Activated CD4-positive, alpha-beta memory T cell treated with anti-CD3 and anti-CD28 coated beads for 36 hours (primary cell): ENCODE measurements at regions not wholly inside any gene's neighbourhood (a gene's known extent, or its start where the extent isn't known, plus 50 kb on each side); places are given as distances from the start of the nearest gene placed in this dataset.

Experiments
- CTCF ChIA-PET: fragments of 350-600 bp; sonication (Branson Sonifier 250); formaldehyde crosslinking; loops from one replicate; lab custom pipeline; 2021; ENCODE audit warnings: antibody characterized with exemption, inconsistent platforms; lab: Charles Lee
- POLR2A ChIA-PET: fragments of 350-600 bp; sonication (Branson Sonifier 250); formaldehyde crosslinking; loops from one replicate; lab custom pipeline; 2021; ENCODE audit warnings: antibody characterized with exemption; lab: Charles Lee
- DNase-seq: peaks from one replicate; pipeline ENCODE4 v3.0.0-alpha.2; 2020
- H3K27ac Mint-ChIP-seq: one replicate; pipeline ENCODE4 v1.8.0; 2021; ENCODE audit warnings: mixed read lengths
- H3K27me3 Mint-ChIP-seq: one replicate; pipeline ENCODE4 v1.8.0; 2021; ENCODE audit warnings: mixed read lengths
- H3K36me3 Mint-ChIP-seq: one replicate; pipeline ENCODE4 v1.8.0; 2021; ENCODE audit warnings: mixed read lengths
- H3K4me1 Mint-ChIP-seq: one replicate; pipeline ENCODE4 v1.8.0; 2021; ENCODE audit warnings: low read depth, mixed read lengths
- H3K4me3 Mint-ChIP-seq: one replicate; pipeline ENCODE4 v1.8.0; 2021; ENCODE audit warnings: mild to moderate bottlenecking, mixed read lengths
- H3K9me3 Mint-ChIP-seq: one replicate; pipeline ENCODE4 v1.8.0; 2021; ENCODE audit warnings: mixed read lengths
- intact Hi-C: fragments of 100-400 bp; cut with micrococcal nuclease; formaldehyde crosslinking; loops from one replicate; pipeline ENCODE4 v1.15.1; 2023

GRCh38 chr22:47329727-47330650 lies 567.5 kb downstream of the TBC1D22A start:
- Mint-ChIP-seq H3K9me3 (peaks cover 3% of the 10 kb centered on the region), H3K4me3 (no peak overlapping the region), H3K27ac (no peak overlapping the region), H3K36me3 (no peaks in the 10 kb centered on the region), H3K4me1 (no peaks in the 10 kb centered on the region), H3K27me3 (peaks cover 3% of the 10 kb centered on the region)
- POLR2A ChIA-PET, result no interaction called here
- CTCF ChIA-PET, result no interaction called here
- intact Hi-C loops, result no loop called here
- no peak for DNase-seq

- ChIA-PET CTCF (no interaction called here), POLR2A (no interaction called here)
- no peaks in the 10 kb centered on the region for H3K4me1 Mint-ChIP-seq
- H3K4me3 Mint-ChIP-seq, result no peak overlapping the region
- peaks cover 3% of the 10 kb centered on the region for H3K9me3 Mint-ChIP-seq
- peaks cover 3% of the 10 kb centered on the region for H3K27me3 Mint-ChIP-seq
- no peak for DNase-seq
- no peaks in the 10 kb centered on the region for H3K36me3 Mint-ChIP-seq
- intact Hi-C loops, result no loop called here
- no peak overlapping the region for H3K27ac Mint-ChIP-seq
Measured at GRCh38 chr22:47328550-47329243, 566.2 kb downstream of the TBC1D22A start.

- Mint-ChIP-seq H3K9me3 (peaks cover 3% of the 10 kb centered on the region), H3K27ac (no peak overlapping the region), H3K36me3 (no peaks in the 10 kb centered on the region), H3K27me3 (no peaks in the 10 kb centered on the region), H3K4me1 (no peaks in the 10 kb centered on the region), H3K4me3 (no peak overlapping the region)
- POLR2A ChIA-PET, result no interaction called here
- intact Hi-C loops, result no loop called here
- CTCF ChIA-PET, result no interaction called here
- no peak for DNase-seq
Measured at GRCh38 chr22:47327241-47327640, 564.8 kb downstream of the TBC1D22A start.

- Mint-ChIP-seq H3K4me1 (no peaks in the 10 kb centered on the region), H3K9me3 (peaks cover 3% of the 10 kb centered on the region)
- intact Hi-C loops, result no loop called here
Measured at GRCh38 chr22:47325249-47325648, 562.8 kb downstream of the TBC1D22A start.

GRCh38 chr22:47324435-47324990 lies 562.1 kb downstream of the TBC1D22A start:
- POLR2A ChIA-PET, result no interaction called here
- no peak for DNase-seq

More at GRCh38 chr22:47325249-47325648, 562.8 kb downstream of the TBC1D22A start:
- no peak overlapping the region for H3K4me3 Mint-ChIP-seq
- no peaks in the 10 kb centered on the region for H3K36me3 Mint-ChIP-seq
- no peak overlapping the region for H3K27ac Mint-ChIP-seq
- CTCF ChIA-PET, result no interaction called here
- POLR2A ChIA-PET, result no interaction called here
- DNase-seq, result no peak
- H3K27me3 Mint-ChIP-seq, result no peaks in the 10 kb centered on the region

GRCh38 chr22:47323518-47323917 lies 561.1 kb downstream of the TBC1D22A start:
- peaks cover 5% of the 10 kb centered on the region for H3K27me3 Mint-ChIP-seq
- H3K36me3 Mint-ChIP-seq, result no peaks in the 10 kb centered on the region
- intact Hi-C loops, result no loop called here
- no peak overlapping the region for H3K4me3 Mint-ChIP-seq
- CTCF ChIA-PET, result no interaction called here
- POLR2A ChIA-PET, result no interaction called here
- H3K27ac Mint-ChIP-seq, result no peak overlapping the region
- no peaks in the 10 kb centered on the region for H3K4me1 Mint-ChIP-seq
- no peak for DNase-seq
- H3K9me3 Mint-ChIP-seq, result peaks cover 3% of the 10 kb centered on the region

More at GRCh38 chr22:47324435-47324990, 562.1 kb downstream of the TBC1D22A start:
- no peaks in the 10 kb centered on the region for H3K4me1 Mint-ChIP-seq
- peaks cover 3% of the 10 kb centered on the region for H3K27me3 Mint-ChIP-seq
- H3K27ac Mint-ChIP-seq, result no peak overlapping the region
- no peaks in the 10 kb centered on the region for H3K36me3 Mint-ChIP-seq
- intact Hi-C loops, result no loop called here
- H3K4me3 Mint-ChIP-seq, result no peak overlapping the region
- H3K9me3 Mint-ChIP-seq, result peaks cover 3% of the 10 kb centered on the region
- CTCF ChIA-PET, result no interaction called here

- POLR2A ChIA-PET, result no interaction called here
Measured at GRCh38 chr22:47322854-47323253, 560.4 kb downstream of the TBC1D22A start.

GRCh38 chr22:47320560-47320959 lies 558.1 kb downstream of the TBC1D22A start:
- Mint-ChIP-seq H3K4me3 (no peak overlapping the region), H3K4me1 (no peaks in the 10 kb centered on the region), H3K9me3 (peaks cover 4% of the 10 kb centered on the region), H3K36me3 (no peaks in the 10 kb centered on the region), H3K27ac (no peak overlapping the region), H3K27me3 (peaks cover 16% of the 10 kb centered on the region)
- CTCF ChIA-PET, result no interaction called here
- DNase-seq, result no peak
- intact Hi-C loops, result no loop called here
- POLR2A ChIA-PET, result no interaction called here

More at GRCh38 chr22:47322854-47323253, 560.4 kb downstream of the TBC1D22A start:
- DNase-seq, result no peak
- no peaks in the 10 kb centered on the region for H3K36me3 Mint-ChIP-seq
- no peaks in the 10 kb centered on the region for H3K4me1 Mint-ChIP-seq
- intact Hi-C loops, result no loop called here
- H3K27ac Mint-ChIP-seq, result no peak overlapping the region
- H3K9me3 Mint-ChIP-seq, result peaks cover 3% of the 10 kb centered on the region
- no peak overlapping the region for H3K4me3 Mint-ChIP-seq
- CTCF ChIA-PET, result no interaction called here
- peaks cover 6% of the 10 kb centered on the region for H3K27me3 Mint-ChIP-seq

GRCh38 chr22:47318041-47318737 lies 555.7 kb downstream of the TBC1D22A start:
- CTCF ChIA-PET, result interaction anchor here (0.6 kb wide), 1 partner anchor 599 kb away, joined by 3 read pairs; no protein-coding TSS in a partner anchor

GRCh38 chr22:47315862-47316419 lies 553.5 kb downstream of the TBC1D22A start:
- no peaks in the 10 kb centered on the region for H3K36me3 Mint-ChIP-seq
- POLR2A ChIA-PET, result no interaction called here
- intact Hi-C loops, result no loop called here
- H3K9me3 Mint-ChIP-seq, result peaks cover 7% of the 10 kb centered on the region
- CTCF ChIA-PET, result no interaction called here
- peaks cover 19% of the 10 kb centered on the region for H3K27me3 Mint-ChIP-seq
- no peaks in the 10 kb centered on the region for H3K4me1 Mint-ChIP-seq
- no peak overlapping the region for H3K27ac Mint-ChIP-seq
- no peak for DNase-seq
- H3K4me3 Mint-ChIP-seq, result no peak overlapping the region

More at GRCh38 chr22:47318041-47318737, 555.7 kb downstream of the TBC1D22A start:
- POLR2A ChIA-PET, result no interaction called here
- Mint-ChIP-seq H3K4me1 (no peaks in the 10 kb centered on the region), H3K27me3 (peaks cover 16% of the 10 kb centered on the region), H3K27ac (no peak overlapping the region), H3K36me3 (no peaks in the 10 kb centered on the region), H3K9me3 (peaks cover 6% of the 10 kb centered on the region), H3K4me3 (no peak overlapping the region)
- intact Hi-C loops, result no loop called here
- DNase-seq, result no peak

GRCh38 chr22:47310601-47311000 lies 548.2 kb downstream of the TBC1D22A start:
- Mint-ChIP-seq H3K27me3 (peaks cover 3% of the 10 kb centered on the region), H3K4me1 (no peaks in the 10 kb centered on the region), H3K9me3 (peaks cover 12% of the 10 kb centered on the region), H3K27ac (no peak overlapping the region), H3K4me3 (no peak overlapping the region), H3K36me3 (no peaks in the 10 kb centered on the region)
- CTCF ChIA-PET, result no interaction called here
- no peak for DNase-seq
- intact Hi-C loops, result no loop called here
- POLR2A ChIA-PET, result no interaction called here
